Duodenal mucosa (tissue), 2 donors: ENCODE measurements at regions not wholly inside any gene's neighbourhood (a gene's known extent, or its start where the extent isn't known, plus 50 kb on each side); places are given as distances from the start of the nearest gene placed in this dataset.
A peak's percentile ranks its signal among the peaks of the same experiment; 100 is the strongest.

Experiments
- H3K27ac ChIP-seq: one replicate; pipeline ENCODE4 v1.7.0; 2013; ENCODE audit warnings: low read depth, low read length
- H3K27me3 ChIP-seq, 2 donors: one replicate each; pipeline ENCODE4 v1.7.0; 2013; ENCODE audit warnings: low read length in 2 of 2, control low read depth in 1 of 2; ENCODE audit not compliant: insufficient read depth in 2 of 2, control insufficient read depth in 1 of 2
- H3K36me3 ChIP-seq, 2 donors: one replicate each; pipeline ENCODE4 v1.7.0; 2013; ENCODE audit warnings: low read length in 2 of 2, control low read depth in 1 of 2; ENCODE audit not compliant: insufficient read depth in 2 of 2, control insufficient read depth in 1 of 2
- H3K4me1 ChIP-seq, 2 donors: one replicate each; pipeline ENCODE4 v1.7.0; 2013; ENCODE audit warnings: low read length in 2 of 2, control low read depth in 1 of 2; ENCODE audit not compliant: insufficient read depth in 2 of 2, control insufficient read depth in 1 of 2
- H3K4me3 ChIP-seq, 2 donors: one replicate each; pipeline ENCODE4 v1.7.0; 2013; ENCODE audit warnings: low read length in 2 of 2, low read depth in 1 of 2
- H3K9ac ChIP-seq, 2 donors: one replicate each; pipeline ENCODE4 v1.7.0; 2013; ENCODE audit warnings: low read length in 2 of 2, low read depth in 1 of 2
- H3K9me3 ChIP-seq, 2 donors: one replicate each; pipeline ENCODE4 v1.7.0; 2013; ENCODE audit warnings: low read length in 2 of 2, control low read depth in 1 of 2; ENCODE audit not compliant: control insufficient read depth in 1 of 2

DNA sequence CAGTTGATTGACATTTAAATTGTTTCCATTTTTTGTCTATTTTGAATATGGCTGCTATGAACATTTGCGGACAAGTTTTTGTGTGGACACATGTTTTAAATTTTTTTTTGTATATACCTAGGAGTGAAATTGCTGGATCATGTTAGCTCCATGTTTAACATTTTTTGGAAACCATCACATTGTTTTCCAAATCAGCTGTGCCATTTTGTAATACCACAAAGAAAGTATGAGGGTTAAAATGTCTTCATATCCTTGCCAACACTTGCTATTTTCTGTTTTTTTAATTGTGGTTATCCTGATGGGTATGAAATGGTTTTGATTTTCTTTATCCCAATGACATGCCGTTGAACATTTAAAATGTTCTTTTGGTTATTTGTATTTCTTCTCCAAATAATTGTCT is 52.1 kb downstream of the CARTPT start:
- Histone ChIP-seq H3K36me3 (no peaks in the 10 kb centered on the region), H3K4me1 (no peaks in the 10 kb centered on the region), H3K27me3 (peaks cover 0 to 2% of the 10 kb centered on the region in 2 donors), H3K9ac (no peak overlapping the region), H3K4me3 (no peak overlapping the region), H3K27ac (no peak overlapping the region), H3K9me3 (no peaks in the 10 kb centered on the region)

- Histone ChIP-seq H3K27ac (no peak overlapping the region), H3K4me1 (peaks cover 5 to 8% of the 10 kb centered on the region in 2 donors), H3K27me3 (peaks cover 0 to 2% of the 10 kb centered on the region in 2 donors), H3K9me3 (no peaks in the 10 kb centered on the region), H3K9ac (no peak overlapping the region), H3K36me3 (no peaks in the 10 kb centered on the region), H3K4me3 (no peak overlapping the region)
Measured at GRCh38 chr5:71778678-71779276, 59.7 kb downstream of the CARTPT start.

DNA sequence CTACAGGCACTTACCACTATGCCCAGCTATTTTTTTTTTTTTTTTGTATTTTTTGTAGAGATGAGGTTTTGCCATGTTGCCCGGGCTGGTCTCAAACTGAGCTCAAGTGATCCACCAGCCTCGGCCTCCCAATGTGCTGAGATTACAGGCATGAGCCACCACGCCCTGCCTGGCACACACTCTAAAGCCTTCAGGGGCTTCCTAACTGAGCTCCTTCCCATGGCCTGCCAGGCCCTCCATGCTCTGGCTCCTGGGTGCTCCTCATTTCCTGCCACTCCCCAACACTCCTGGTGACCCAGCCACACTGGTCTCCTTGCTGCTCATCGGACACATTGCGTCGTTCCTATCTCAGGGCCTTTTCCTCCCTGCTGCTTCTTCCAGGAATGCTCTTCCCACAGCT is 61.5 kb downstream of the CARTPT start:
- no peak overlapping the region for H3K27ac ChIP-seq
- H3K4me1 ChIP-seq: peaks cover 5 to 8% of the 10 kb centered on the region in 2 donors
- H3K9ac ChIP-seq: no peak overlapping the region
- H3K4me3 ChIP-seq: no peak overlapping the region
- H3K36me3 ChIP-seq: no peaks in the 10 kb centered on the region
- no peaks in the 10 kb centered on the region for H3K9me3 ChIP-seq
- no peaks in the 10 kb centered on the region for H3K27me3 ChIP-seq

DNA sequence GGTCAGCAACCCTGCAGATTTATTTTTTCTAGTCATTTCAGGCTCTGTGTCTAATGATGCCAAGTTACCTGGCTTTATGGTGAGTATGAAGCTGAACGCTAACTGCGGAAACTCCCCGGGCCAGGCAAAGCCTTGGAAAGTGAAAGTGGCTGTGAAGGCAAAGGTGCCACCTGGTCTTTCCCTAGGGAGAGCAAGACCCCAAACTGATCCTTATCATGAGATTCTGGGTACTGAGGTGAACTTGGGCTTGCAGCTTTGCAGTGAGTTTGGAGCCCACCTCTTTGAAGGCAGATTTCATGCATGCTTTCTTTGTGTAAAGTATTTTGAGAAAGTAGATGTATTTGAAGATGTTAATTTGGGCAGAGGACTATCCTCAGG is 63.3 kb downstream of the CARTPT start:
- H3K4me3 ChIP-seq: peak overlapping the region; percentile 62 to 63
- no peaks in the 10 kb centered on the region for H3K27me3 ChIP-seq
- no peaks in the 10 kb centered on the region for H3K9me3 ChIP-seq
- H3K27ac ChIP-seq: no peak overlapping the region
- no peaks in the 10 kb centered on the region for H3K36me3 ChIP-seq
- peak overlapping the region; percentile 20 to 43 for H3K9ac ChIP-seq
- peaks cover 5 to 8% of the 10 kb centered on the region in 2 donors for H3K4me1 ChIP-seq

DNA sequence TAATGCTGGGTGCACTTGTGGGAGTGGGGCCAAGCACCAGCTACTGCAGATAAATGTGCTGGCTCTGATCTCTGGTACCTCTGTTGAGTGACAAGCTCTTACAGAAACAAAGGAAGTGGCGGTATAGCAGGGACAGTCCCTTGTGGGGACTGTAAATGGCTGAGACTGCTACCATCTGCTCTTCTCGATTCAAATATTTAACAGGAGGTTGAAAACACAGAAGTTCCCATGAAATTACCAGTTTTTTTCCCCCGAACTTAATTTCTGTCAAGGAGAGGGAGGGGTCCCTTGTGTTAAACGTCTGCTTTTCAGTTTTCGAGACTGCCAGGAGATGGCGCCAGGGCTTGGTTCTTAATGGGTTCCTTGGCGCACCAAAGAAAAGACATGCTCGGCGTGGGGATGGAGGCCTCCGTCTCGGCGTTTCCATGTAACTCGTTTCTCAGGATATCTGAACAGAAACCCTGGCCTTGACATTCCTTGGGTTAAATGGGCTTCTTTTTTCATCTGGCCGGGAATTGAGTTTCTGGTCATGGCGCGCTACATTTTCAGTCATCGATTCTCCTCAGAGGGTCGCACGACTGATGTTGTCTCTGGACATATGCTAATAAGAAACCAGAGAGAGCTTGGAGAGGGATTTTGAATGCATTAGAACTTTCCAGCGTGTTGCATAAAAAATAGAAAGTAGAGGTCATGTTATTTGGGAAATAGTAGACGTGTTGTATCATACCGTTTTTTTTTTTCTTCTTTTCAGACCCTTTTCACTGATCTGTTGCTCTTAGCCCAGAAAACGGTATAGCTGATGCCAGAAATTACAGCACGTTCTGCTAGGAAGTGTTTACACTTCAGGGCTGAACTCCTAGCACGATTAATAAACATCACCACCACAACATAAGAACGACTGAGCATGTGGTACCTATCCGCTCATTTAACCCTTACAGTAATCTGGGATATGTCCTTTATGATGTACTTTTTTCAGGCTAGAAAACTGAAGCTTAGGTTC is 64.0 kb downstream of the CARTPT start:
- peak overlapping the region; percentile 62 to 63 for H3K4me3 ChIP-seq
- H3K9me3 ChIP-seq: no peaks in the 10 kb centered on the region
- H3K27ac ChIP-seq: no peak overlapping the region
- H3K36me3 ChIP-seq: no peaks in the 10 kb centered on the region
- H3K4me1 ChIP-seq: peaks cover 5 to 8% of the 10 kb centered on the region in 2 donors
- H3K27me3 ChIP-seq: no peaks in the 10 kb centered on the region
- H3K9ac ChIP-seq: peak overlapping the region; percentile 20 to 43

GRCh38 chr5:71783891-71784290 is 64.8 kb downstream of the CARTPT start:
- Histone ChIP-seq H3K36me3 (no peaks in the 10 kb centered on the region), H3K4me1 (peaks cover 5 to 8% of the 10 kb centered on the region in 2 donors), H3K9ac (no peak overlapping the region), H3K4me3 (no peak overlapping the region), H3K27me3 (no peaks in the 10 kb centered on the region), H3K27ac (no peak overlapping the region), H3K9me3 (no peaks in the 10 kb centered on the region)

GRCh38 chr5:71786337-71787055 is 67.4 kb downstream of the CARTPT start:
- Histone ChIP-seq H3K9me3 (no peaks in the 10 kb centered on the region), H3K9ac (no peak overlapping the region), H3K4me3 (no peak overlapping the region), H3K27ac (no peak overlapping the region), H3K27me3 (no peaks in the 10 kb centered on the region), H3K36me3 (no peaks in the 10 kb centered on the region), H3K4me1 (peaks cover 5 to 8% of the 10 kb centered on the region in 2 donors)

DNA sequence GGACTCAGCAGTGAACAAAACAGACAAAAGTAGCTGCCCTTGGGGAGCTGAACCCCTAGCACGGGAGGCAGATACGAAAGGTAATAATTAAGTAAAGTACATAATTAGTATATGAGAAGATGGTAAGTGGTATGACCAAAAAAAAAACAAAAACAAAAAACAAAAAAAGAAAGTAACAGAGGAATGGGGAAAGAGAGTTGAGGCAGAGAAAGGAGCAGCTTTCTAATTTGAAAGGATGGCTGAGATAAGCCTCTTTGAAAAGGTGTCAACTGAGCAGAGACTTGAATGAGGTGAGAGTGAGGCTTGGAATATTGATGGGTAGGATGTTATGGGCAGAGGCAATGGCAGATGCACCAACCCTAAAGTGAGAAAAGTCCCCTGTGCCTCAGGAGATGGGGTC is 69.7 kb downstream of the CARTPT start:
- Histone ChIP-seq H3K27me3 (no peaks in the 10 kb centered on the region), H3K27ac (no peak overlapping the region), H3K4me1 (no peaks in the 10 kb centered on the region), H3K36me3 (no peaks in the 10 kb centered on the region), H3K4me3 (no peak overlapping the region), H3K9ac (no peak overlapping the region), H3K9me3 (no peaks in the 10 kb centered on the region)

GRCh38 chr5:71789746-71790145 is 70.7 kb downstream of the CARTPT start:
- Histone ChIP-seq H3K4me1 (no peaks in the 10 kb centered on the region), H3K27ac (no peak overlapping the region), H3K9ac (no peak overlapping the region), H3K36me3 (no peaks in the 10 kb centered on the region), H3K27me3 (no peaks in the 10 kb centered on the region), H3K9me3 (no peaks in the 10 kb centered on the region), H3K4me3 (no peak overlapping the region)

DNA sequence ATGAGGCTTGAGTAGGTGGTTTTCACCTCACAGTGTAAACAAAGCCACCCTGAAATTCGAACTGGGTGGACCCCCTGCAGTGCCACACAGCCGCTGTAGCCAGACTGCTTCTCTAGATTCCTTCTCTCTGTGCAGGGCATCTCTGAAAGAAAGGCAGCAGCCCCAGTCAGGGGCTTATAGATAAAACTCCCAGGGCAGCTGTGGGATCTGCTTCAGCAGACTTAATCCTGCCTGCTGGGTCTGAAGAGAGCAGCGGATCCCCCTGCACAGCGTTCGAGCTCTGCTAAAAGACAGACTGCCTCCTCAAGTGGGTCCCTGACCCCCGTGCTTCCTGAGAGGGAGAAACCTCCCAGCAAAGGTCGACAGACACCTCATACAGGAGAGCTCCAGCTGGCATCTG is 71.4 kb downstream of the CARTPT start:
- Histone ChIP-seq H3K9me3 (no peaks in the 10 kb centered on the region), H3K27me3 (no peaks in the 10 kb centered on the region), H3K27ac (no peak overlapping the region), H3K9ac (no peak overlapping the region), H3K4me3 (no peak overlapping the region), H3K36me3 (no peaks in the 10 kb centered on the region), H3K4me1 (no peaks in the 10 kb centered on the region)
